ENCODE measurements at regions not wholly inside any gene's neighbourhood (a gene's known extent, or its start where the extent isn't known, plus 50 kb on each side); places are given as distances from the start of the nearest gene placed in this dataset.
"Not testable (repeated sequence)": the region's sequence is repeated elsewhere in the genome, so short reads cannot be mapped to it uniquely, and the experiment has no call there.

DNA sequence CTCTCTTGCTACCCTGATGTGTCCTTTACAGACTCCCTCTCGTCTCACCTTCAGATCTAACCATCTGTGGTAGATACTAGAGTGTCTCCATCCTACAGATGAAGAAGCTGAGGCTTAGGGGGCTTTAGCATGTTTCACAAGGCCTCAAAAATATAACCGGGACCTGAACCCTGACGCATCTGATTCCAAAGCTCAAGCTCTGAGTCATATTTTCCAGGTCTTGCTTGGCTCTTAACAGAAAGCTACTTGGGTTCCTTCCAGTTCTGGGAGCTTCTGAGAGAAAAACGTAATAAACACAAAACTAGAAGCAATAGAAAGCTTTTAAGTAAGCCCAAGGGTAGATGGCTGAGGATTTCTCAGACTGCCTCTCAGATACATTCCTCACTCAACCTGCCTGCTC, 224.3 kb upstream of the EEF2KMT start:
- no peak overlapping the region for H3K27ac Mint-ChIP-seq
- peaks cover 13% of the 10 kb centered on the region for H3K9me3 Mint-ChIP-seq
- H3K36me3 Mint-ChIP-seq = peaks cover 1% of the 10 kb centered on the region
- H3K4me3 Mint-ChIP-seq = no peak overlapping the region
- no peak for DNase-seq (ENCODE audit: low spot score in 2 of 2)
- ATAC-seq (ENCODE audit: low read depth) = no peak
- H3K4me1 Mint-ChIP-seq = no peaks in the 10 kb centered on the region
- H3K27me3 Mint-ChIP-seq = peaks cover 1% of the 10 kb centered on the region

DNA sequence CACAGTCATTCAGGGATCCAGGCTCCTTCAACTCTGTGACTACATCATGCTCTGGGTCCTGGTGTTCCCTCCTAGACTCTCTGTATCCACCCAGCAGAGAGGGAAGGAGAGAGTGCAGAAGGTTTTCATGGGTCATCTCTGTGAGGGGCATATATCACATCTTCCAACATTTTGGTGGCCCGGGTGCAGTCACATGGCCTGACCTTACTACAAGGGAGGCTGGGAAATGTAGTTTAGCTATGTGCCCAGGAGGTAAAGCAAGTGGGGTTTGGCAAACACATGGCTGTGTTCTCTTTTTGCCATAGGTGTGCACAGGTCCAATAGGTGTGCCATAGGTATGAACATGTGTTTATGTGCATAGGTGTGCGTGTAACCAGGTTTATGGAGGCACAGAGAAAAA, 222.2 kb upstream of the EEF2KMT start:
- peaks cover 1% of the 10 kb centered on the region for H3K36me3 Mint-ChIP-seq
- ATAC-seq (ENCODE audit: low read depth) (no peak), DNase-seq (ENCODE audit: low spot score in 2 of 2) (no peak)
- no peaks in the 10 kb centered on the region for H3K4me1 Mint-ChIP-seq
- H3K27ac Mint-ChIP-seq = no peak overlapping the region
- H3K9me3 Mint-ChIP-seq = peaks cover 11% of the 10 kb centered on the region
- peaks cover 2% of the 10 kb centered on the region for H3K27me3 Mint-ChIP-seq
- H3K4me3 Mint-ChIP-seq = no peak overlapping the region

DNA sequence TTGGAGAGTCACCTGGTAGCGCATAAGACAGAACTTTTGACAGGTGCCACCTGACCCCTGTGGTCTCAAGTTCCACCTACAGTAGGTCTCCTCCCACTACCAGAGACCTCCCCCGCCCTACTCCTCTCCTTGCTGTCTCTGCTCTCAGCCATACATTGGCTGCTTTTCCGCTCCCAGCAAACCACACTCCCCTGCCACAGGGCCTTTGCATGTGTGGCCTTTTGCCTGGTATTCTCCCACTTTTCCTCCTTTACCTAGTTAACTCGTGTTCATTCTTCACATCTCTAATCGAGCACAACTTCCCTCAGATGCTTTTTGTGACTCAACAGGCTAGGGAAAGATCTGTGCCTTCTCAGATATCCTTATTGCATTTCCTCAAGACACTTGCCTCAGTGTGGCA, 218.3 kb upstream of the EEF2KMT start:
- H3K27me3 Mint-ChIP-seq = peaks cover 2% of the 10 kb centered on the region
- H3K9me3 Mint-ChIP-seq = peaks cover 10% of the 10 kb centered on the region
- peaks cover 1% of the 10 kb centered on the region for H3K36me3 Mint-ChIP-seq
- H3K4me3 Mint-ChIP-seq = no peak overlapping the region
- H3K4me1 Mint-ChIP-seq = no peaks in the 10 kb centered on the region
- ATAC-seq (ENCODE audit: low read depth) (no peak), DNase-seq (ENCODE audit: low spot score in 2 of 2) (no peak)
- no peak overlapping the region for H3K27ac Mint-ChIP-seq

DNA sequence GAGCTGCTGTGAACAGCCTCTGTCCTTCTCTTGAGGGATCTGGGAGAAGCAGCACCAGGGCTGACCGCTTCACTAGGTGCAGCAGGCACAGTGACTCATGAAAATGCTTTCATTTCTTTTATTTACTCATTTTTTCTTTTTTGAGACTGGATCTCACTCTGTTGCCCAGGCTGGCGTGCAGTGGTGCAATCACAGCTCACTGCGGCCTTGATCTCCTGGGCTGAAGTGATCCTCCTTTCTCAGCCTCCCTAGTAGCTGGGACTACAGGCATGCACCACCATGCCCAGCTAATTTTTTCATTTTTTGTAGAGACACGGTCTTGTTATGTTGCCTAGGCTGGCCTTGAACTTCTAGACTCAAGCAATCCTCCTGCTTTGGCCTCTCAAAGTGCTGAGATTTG, 216.8 kb upstream of the EEF2KMT start:
- H3K36me3 Mint-ChIP-seq = peaks cover 1% of the 10 kb centered on the region
- H3K27me3 Mint-ChIP-seq = peaks cover 2% of the 10 kb centered on the region
- ATAC-seq (ENCODE audit: low read depth) (no peak), DNase-seq (ENCODE audit: low spot score in 2 of 2) (no peak)
- no peak overlapping the region for H3K27ac Mint-ChIP-seq
- H3K9me3 Mint-ChIP-seq = peaks cover 5% of the 10 kb centered on the region
- no peaks in the 10 kb centered on the region for H3K4me1 Mint-ChIP-seq
- H3K4me3 Mint-ChIP-seq = no peak overlapping the region

DNA sequence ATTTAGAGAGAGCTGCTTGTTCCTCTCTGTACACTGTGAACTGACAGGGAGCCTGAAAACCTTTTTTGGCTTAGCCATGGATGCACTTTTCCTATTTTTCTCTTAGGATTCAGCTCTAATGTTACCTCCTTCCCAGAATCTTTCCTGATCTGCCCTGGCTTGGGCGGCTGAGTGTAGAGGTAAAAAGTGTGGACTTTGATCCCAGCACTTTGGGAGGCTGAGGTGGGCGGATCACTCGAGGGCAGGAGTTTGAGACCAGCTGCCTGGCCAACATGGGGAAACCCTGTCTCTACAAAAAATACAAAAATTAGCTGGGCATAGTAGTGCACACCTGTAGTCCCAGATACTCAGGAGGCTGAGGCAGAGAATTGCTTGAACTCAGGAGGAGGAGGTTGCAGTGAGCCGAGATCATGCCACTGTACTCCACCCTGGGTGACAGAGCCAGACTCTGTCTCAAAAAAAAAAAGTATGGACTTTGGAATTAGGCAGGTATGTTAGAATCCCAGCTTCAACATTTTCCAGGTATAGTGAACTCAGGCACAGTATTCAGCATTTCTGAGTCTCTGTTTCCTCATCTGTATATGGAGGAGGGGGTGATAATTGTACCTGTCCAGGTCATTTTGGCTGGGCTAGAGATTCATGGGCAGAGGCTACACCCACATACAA, 212.5 kb upstream of the EEF2KMT start:
- H3K27ac Mint-ChIP-seq = no peak overlapping the region
- peaks cover 6% of the 10 kb centered on the region for H3K9me3 Mint-ChIP-seq
- H3K4me3 Mint-ChIP-seq = no peak overlapping the region
- H3K27me3 Mint-ChIP-seq = no peaks in the 10 kb centered on the region
- DNase-seq (ENCODE audit: low spot score in 2 of 2) (no peak), ATAC-seq (ENCODE audit: low read depth) (no peak)
- peaks cover 2% of the 10 kb centered on the region for H3K36me3 Mint-ChIP-seq
- no peaks in the 10 kb centered on the region for H3K4me1 Mint-ChIP-seq

DNA sequence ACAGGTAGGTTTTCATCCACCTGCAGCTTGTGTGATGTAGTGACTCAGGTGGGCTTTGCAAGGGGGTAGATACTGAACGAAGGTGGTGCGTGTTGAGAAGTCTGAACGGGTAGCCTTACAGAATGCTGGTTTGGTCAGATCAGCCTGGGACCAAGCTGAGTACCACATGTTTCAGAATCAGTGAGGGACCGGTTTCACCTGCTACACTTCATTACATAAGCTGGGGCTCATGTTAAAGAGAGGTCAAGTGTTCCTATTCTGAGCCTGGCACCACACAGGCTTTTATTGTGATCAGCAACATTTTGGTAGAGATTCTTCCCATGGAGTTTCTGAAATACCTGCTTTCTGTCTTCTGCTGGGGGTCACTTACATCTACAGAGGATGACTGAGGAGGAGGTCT, 207.4 kb upstream of the EEF2KMT start:
- no peak for ATAC-seq (ENCODE audit: low read depth)
- H3K36me3 Mint-ChIP-seq = peaks cover 2% of the 10 kb centered on the region

DNA sequence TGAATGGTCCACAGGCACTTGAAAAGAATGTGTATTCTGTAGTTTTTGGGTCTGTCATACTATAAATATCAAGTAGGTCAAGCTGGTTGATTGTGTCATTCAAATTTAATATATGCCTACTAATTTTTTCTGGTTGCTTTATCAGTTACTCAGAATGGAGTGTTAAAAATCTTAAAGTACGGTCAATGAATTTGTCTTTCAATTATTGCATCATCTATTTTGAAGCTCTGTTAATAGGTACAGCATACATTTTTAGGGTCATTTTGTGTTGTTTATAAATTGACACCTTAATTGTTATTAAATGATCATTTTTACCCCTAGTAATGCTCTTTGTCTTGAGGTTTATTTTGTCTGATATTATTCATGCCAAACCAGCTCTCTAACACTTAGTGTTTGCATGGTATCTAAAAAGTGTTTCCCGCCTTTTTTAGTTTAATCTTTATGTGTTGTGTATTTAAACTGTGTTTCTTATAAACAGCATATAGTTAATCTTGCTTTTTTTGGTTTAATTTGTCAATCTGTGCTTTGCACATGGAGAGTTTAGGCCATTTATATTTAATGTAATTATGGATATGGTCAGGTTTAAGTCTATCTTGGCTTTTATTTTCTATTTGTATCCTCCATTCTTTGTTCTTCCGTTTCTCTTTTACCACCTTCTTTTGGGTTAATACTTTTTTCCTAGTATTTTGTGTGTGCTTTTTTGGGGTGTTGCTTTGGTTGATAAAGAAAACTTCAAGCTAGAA, 204.9 kb upstream of the EEF2KMT start:
- no peak for DNase-seq (ENCODE audit: low spot score in 2 of 2)
- Mint-ChIP-seq H3K9me3 (peaks cover 7% of the 10 kb centered on the region), H3K4me1 (no peaks in the 10 kb centered on the region), H3K27me3 (peaks cover 2% of the 10 kb centered on the region), H3K4me3 (no peak overlapping the region), H3K36me3 (no peaks in the 10 kb centered on the region), H3K27ac (no peak overlapping the region)
- ATAC-seq (ENCODE audit: low read depth) = no peak

More for the DNA sequence above, 207.4 kb upstream of the EEF2KMT start:
- H3K4me3 Mint-ChIP-seq = no peak overlapping the region
- peaks cover 2% of the 10 kb centered on the region for H3K27me3 Mint-ChIP-seq
- H3K9me3 Mint-ChIP-seq = peaks cover 14% of the 10 kb centered on the region
- no peak for DNase-seq (ENCODE audit: low spot score in 2 of 2)
- H3K27ac Mint-ChIP-seq = no peak overlapping the region
- no peaks in the 10 kb centered on the region for H3K4me1 Mint-ChIP-seq

DNA sequence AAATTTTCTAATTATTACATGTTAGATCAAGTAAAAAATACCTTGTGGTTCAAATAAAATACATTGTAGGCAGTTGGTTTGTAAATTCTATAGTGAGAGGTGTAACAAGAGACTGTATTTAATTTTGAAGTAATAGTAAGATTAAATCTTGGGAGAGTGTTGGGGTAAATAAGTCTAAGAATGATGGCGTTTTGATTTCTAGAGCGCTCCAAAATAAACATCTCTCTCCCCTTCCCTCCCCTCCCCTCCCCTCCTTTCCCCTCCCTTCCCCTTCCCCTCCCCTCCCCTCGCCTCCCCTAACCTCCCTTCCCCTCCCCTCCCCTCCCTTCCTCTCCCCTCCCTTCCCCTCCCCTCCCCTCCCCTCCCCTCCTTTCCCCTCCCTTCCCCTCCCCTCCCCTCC, 200.6 kb upstream of the EEF2KMT start:
- Mint-ChIP-seq H3K36me3 (no peaks in the 10 kb centered on the region), H3K9me3 (peaks cover 7% of the 10 kb centered on the region), H3K4me3 (no peak overlapping the region), H3K27ac (no peak overlapping the region), H3K4me1 (no peaks in the 10 kb centered on the region), H3K27me3 (peaks cover 2% of the 10 kb centered on the region)
- no peak for DNase-seq (ENCODE audit: low spot score in 2 of 2)
- ATAC-seq (ENCODE audit: low read depth) = no peak

DNA sequence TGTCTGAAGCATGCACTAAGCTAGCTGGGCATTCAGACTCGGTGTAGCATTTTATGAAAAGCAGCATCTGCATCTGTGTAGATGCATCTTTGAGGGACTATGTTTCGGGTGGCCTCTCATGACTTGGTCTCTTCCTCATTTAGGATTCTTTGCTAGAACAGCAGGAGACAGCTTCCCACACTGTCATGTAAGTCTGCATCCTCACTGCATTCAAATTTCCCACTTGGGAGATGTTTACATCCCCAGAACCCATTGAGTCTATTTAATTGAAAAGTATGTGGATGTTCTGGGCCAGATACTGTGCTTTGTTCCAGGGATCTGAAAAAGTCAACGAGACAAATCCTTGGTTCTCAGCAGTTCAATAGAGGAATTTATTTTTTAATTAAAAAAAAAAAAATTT, 198.6 kb upstream of the EEF2KMT start:
- H3K27me3 Mint-ChIP-seq = peaks cover 2% of the 10 kb centered on the region
- H3K27ac Mint-ChIP-seq = no peak overlapping the region
- no peaks in the 10 kb centered on the region for H3K4me1 Mint-ChIP-seq
- ATAC-seq (ENCODE audit: low read depth) (no peak), DNase-seq (ENCODE audit: low spot score in 2 of 2) (no peak)
- peaks cover 4% of the 10 kb centered on the region for H3K9me3 Mint-ChIP-seq
- H3K4me3 Mint-ChIP-seq = no peak overlapping the region
- no peaks in the 10 kb centered on the region for H3K36me3 Mint-ChIP-seq

DNA sequence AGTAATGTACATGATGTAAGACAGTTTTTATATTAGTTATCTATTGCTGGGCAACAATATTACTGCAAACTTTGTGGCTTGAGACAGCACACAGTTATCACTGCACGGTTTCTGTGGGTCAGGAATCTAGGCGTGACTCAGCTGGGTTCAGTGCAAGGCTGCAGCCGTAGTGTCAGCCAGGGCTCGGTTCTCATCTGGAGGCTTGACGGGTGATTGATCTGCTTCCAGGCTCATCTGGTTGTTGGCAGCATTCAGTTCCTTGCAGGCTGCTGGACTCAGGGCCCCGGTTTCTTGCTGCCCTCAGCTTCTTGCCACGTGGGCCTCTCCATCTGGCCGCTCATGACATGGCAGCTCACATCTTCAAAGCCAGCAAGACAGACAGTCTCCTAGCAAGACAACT, 197.7 kb upstream of the EEF2KMT start:
- H3K9me3 Mint-ChIP-seq; H3K4me3 Mint-ChIP-seq; DNase-seq (ENCODE audit: low spot score in 2 of 2); H3K27me3 Mint-ChIP-seq; H3K36me3 Mint-ChIP-seq; H3K4me1 Mint-ChIP-seq; H3K27ac Mint-ChIP-seq; ATAC-seq (ENCODE audit: low read depth): not testable (repeated sequence)

DNA sequence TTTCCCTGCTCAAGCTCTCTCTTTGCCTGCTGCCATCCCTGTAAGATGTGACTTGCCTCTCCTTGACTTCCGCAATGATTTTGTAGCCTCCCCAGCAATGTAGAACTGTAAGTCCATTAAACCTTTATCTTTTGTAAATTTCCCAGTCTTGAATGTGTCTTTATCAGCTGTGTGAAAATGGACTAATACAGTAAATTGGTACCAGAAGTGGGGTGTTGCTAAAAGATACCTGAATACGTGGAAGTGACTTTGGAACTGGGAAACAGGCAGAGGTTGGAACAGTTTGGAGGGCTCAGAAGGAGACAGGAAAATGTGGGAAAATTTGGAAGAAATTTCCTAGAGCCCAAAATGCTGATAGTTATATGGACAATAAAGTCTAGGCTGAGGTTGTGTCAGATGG, 184.6 kb upstream of the EEF2KMT start:
- not testable (repeated sequence) for H3K4me3 Mint-ChIP-seq; H3K36me3 Mint-ChIP-seq; DNase-seq (ENCODE audit: low spot score in 2 of 2); H3K27ac Mint-ChIP-seq; H3K4me1 Mint-ChIP-seq; ATAC-seq (ENCODE audit: low read depth); H3K27me3 Mint-ChIP-seq
- peaks cover 34% of the 10 kb centered on the region for H3K9me3 Mint-ChIP-seq

DNA sequence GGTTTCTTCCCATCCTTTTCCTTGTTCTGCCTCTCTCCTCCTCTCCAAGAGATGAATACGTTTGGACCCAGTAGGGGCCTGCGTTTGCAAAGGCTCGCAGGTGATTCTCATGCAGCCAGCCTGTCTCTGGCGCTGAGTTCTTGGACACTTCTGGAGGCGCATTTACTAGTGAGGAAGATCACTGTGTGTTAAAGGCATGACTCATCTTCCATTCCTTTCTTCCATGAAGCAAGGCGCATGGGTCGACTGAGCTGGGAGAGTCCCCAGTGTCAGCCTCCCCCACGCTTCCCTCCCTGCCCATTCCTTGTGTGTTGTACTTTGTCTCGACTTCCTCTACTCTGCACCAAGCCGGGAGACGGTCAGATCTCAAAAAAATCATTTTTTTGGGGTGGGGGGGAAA, 159.9 kb upstream of the EEF2KMT start:
- no peak overlapping the region for H3K4me3 Mint-ChIP-seq
- H3K27ac Mint-ChIP-seq = no peak overlapping the region
- DNase-seq (ENCODE audit: low spot score in 2 of 2) (no peak), ATAC-seq (ENCODE audit: low read depth) (no peak)
- H3K9me3 Mint-ChIP-seq = peaks cover 2% of the 10 kb centered on the region
- no peaks in the 10 kb centered on the region for H3K4me1 Mint-ChIP-seq
- peaks cover 9% of the 10 kb centered on the region for H3K27me3 Mint-ChIP-seq
- no peaks in the 10 kb centered on the region for H3K36me3 Mint-ChIP-seq

DNA sequence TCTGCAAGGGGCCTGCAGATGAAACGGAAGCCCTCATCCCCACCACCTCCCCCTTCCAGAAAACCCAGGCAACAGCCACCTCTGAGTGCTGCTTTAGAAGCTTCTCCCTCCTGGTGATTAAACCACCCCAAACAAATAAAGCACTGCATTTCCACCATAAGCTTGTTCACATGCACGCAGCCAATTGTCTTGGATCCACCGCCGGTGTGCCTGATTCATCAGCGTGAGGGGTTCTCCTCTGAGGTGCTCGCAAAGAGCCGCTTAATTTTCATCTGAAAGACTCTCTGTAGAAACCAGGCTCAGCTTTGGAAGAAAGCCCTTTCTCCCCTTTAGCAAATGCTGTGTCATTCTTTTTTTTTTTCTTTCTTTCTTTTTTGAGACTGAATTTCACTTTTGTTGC, 155.2 kb upstream of the EEF2KMT start:
- Mint-ChIP-seq H3K36me3 (no peaks in the 10 kb centered on the region), H3K9me3 (peaks cover 2% of the 10 kb centered on the region)

DNA sequence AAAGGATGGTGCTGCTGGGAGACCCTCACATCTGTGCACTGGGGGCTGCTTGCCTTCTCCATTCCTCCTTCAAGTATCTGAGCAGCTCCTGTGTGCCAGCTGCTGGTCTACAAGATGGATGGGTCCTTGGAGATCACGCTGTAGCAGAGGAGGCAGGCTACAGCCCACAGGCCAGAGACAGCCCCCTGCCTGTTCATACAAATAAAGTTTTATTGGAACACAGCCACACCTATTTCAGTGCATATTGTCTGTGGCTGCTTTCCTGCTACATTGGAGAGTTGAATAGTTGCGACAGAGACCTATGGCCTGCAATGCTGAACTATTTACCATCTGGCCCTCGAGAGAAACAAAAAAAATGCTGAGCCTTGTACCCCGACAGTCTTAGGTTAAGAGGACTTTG, 149.8 kb upstream of the EEF2KMT start:
- not testable (repeated sequence) for ATAC-seq (ENCODE audit: low read depth)

More for the DNA sequence above, 155.2 kb upstream of the EEF2KMT start:
- Mint-ChIP-seq H3K27ac (no peak overlapping the region), H3K4me1 (no peaks in the 10 kb centered on the region), H3K27me3 (peaks cover 12% of the 10 kb centered on the region), H3K4me3 (no peak overlapping the region)
- DNase-seq (ENCODE audit: low spot score in 2 of 2) (no peak), ATAC-seq (ENCODE audit: low read depth) (no peak)

DNA sequence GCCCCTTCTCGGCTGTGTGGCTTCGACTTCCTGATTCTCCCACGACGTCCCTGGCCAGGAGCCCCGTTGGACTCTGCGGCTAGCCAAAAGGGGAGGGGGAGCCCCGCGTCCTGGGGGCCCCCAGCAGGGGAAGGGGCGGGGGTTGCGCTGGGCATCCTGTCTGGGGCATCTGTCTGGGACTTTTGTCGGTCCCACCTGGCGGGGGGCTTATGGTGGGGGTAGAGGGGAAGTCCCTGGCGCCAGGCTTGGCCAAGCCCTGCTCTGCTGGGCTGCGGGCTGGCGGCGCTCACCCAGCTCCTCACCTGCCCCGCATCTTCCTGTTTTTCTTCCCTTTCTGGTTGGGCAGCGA, 142.7 kb upstream of the EEF2KMT start:
- peaks cover 13% of the 10 kb centered on the region for H3K27me3 Mint-ChIP-seq
- not testable (repeated sequence) for ATAC-seq (ENCODE audit: low read depth); H3K4me3 Mint-ChIP-seq; H3K9me3 Mint-ChIP-seq; DNase-seq (ENCODE audit: low spot score in 2 of 2); H3K27ac Mint-ChIP-seq; H3K4me1 Mint-ChIP-seq; H3K36me3 Mint-ChIP-seq

More for the DNA sequence above, 149.8 kb upstream of the EEF2KMT start:
- H3K4me3 Mint-ChIP-seq; H3K27ac Mint-ChIP-seq; H3K36me3 Mint-ChIP-seq; H3K27me3 Mint-ChIP-seq; H3K9me3 Mint-ChIP-seq; DNase-seq (ENCODE audit: low spot score in 2 of 2); H3K4me1 Mint-ChIP-seq: not testable (repeated sequence)

Data from memory B cell (primary cell).